CD4-positive, alpha-beta memory T cell (primary cell): ENCODE measurements at regions not wholly inside any gene's neighbourhood (a gene's known extent, or its start where the extent isn't known, plus 50 kb on each side); places are given as distances from the start of the nearest gene placed in this dataset.
"Not testable (repeated sequence)": the region's sequence is repeated elsewhere in the genome, so short reads cannot be mapped to it uniquely, and the experiment has no call there.

Experiments
- CTCF ChIA-PET: fragments of 350-600 bp; sonication (Branson Sonifier 250); formaldehyde crosslinking; loops from one replicate; lab custom pipeline; 2021; ENCODE audit warnings: inconsistent platforms; ENCODE audit not compliant: partially characterized antibody; lab: Charles Lee
- POLR2A ChIA-PET: fragments of 350-600 bp; sonication (Branson Sonifier 250); formaldehyde crosslinking; loops from one replicate; lab custom pipeline; 2021; ENCODE audit not compliant: partially characterized antibody; lab: Charles Lee
- DNase-seq, 5 donors: peaks; one replicate each; pipeline versions ENCODE4 v3.0.0 to v3.0.0-alpha.2; 2020 to 2022; ENCODE audit warnings: mixed read lengths in 1 of 5
- H3K27ac ChIP-seq: one replicate; pipeline ENCODE4 v1.7.0; 2013; ENCODE audit warnings: low read depth, low read length
- H3K27me3 ChIP-seq: 2 replicates; pipeline ENCODE4 v1.7.0; 2013; ENCODE audit warnings: mild to moderate bottlenecking, low read length, moderate library complexity; ENCODE audit not compliant: insufficient read depth
- H3K36me3 ChIP-seq: 2 replicates; pipeline ENCODE4 v1.7.0; 2013; ENCODE audit warnings: mild to moderate bottlenecking, low read length, moderate library complexity; ENCODE audit not compliant: insufficient read depth
- H3K4me1 ChIP-seq: 2 replicates; pipeline ENCODE4 v1.7.0; 2013; ENCODE audit warnings: mild to moderate bottlenecking, low read length, moderate library complexity; ENCODE audit not compliant: insufficient read depth
- H3K4me3 ChIP-seq, 2 donors: one replicate each; pipeline ENCODE4 v1.7.0; 2013; ENCODE audit warnings: low read length in 2 of 2, mild to moderate bottlenecking in 1 of 2
- H3K9me3 ChIP-seq, 2 donors: one replicate each; pipeline ENCODE4 v1.7.0; 2013; ENCODE audit warnings: low read length in 2 of 2, control low read depth in 1 of 2; ENCODE audit not compliant: control insufficient read depth in 1 of 2
- H3K27ac Mint-ChIP-seq, 7 donors: one replicate each; pipeline ENCODE4 v1.8.0; 2020 to 2021; ENCODE audit warnings: mixed read lengths in 7 of 7, mild to moderate bottlenecking in 6 of 7, inconsistent platforms in 3 of 7, moderate library complexity in 3 of 7
- H3K27me3 Mint-ChIP-seq, 2 donors: one replicate each; pipeline ENCODE4 v1.8.0; 2020 to 2021; ENCODE audit warnings: mixed read lengths in 2 of 2
- H3K36me3 Mint-ChIP-seq, 2 donors: one replicate each; pipeline ENCODE4 v1.8.0; 2020 to 2021; ENCODE audit warnings: mixed read lengths in 2 of 2, inconsistent platforms in 1 of 2, mild to moderate bottlenecking in 1 of 2
- H3K4me1 Mint-ChIP-seq, 4 donors: one replicate each; pipeline ENCODE4 v1.8.0; 2020 to 2021; ENCODE audit warnings: mixed read lengths in 4 of 4, mild to moderate bottlenecking in 1 of 4
- H3K4me3 Mint-ChIP-seq, 8 donors: one replicate each; pipeline ENCODE4 v1.8.0; 2020 to 2021; ENCODE audit warnings: mixed read lengths in 8 of 8, mild to moderate bottlenecking in 7 of 8, moderate library complexity in 6 of 8, inconsistent platforms in 3 of 8
- H3K9me3 Mint-ChIP-seq, 8 donors: one replicate each; pipeline ENCODE4 v1.8.0; 2020 to 2021; ENCODE audit warnings: mixed read lengths in 8 of 8, mild to moderate bottlenecking in 5 of 8, inconsistent platforms in 3 of 8, moderate library complexity in 1 of 8
- intact Hi-C: fragments of 100-400 bp; cut with micrococcal nuclease; formaldehyde crosslinking; loops from one replicate; pipeline ENCODE4 v1.15.1; 2023

DNA sequence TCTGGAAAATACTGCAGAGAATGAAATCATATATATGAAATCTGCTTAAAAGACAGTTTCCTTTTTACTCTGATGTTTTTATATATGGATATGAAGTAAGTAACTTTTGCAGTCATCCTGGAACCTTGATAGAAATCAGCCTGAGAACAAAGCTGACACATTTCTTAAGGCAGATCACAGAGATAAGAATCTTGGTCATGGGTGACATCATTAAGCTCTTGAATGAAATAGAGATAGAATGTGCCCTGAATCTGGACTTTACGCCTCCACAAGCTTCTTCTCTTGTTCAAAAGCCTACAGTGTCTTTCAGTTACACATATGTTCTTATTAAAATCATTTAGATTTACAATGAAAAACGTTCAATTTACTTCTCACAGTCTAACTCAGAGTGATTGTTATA lies 319.1 kb upstream of the CNTNAP2 start:
- no peak overlapping the region for H3K4me3 Mint-ChIP-seq
- Histone ChIP-seq H3K9me3 (no peaks in the 10 kb centered on the region), H3K27ac (no peak overlapping the region), H3K36me3 (no peaks in the 10 kb centered on the region), H3K27me3 (no peaks in the 10 kb centered on the region), H3K4me1 (no peaks in the 10 kb centered on the region), H3K4me3 (no peak overlapping the region)
- no peak overlapping the region for H3K27ac Mint-ChIP-seq
- intact Hi-C loops: no loop called here
- POLR2A ChIA-PET: no interaction called here
- CTCF ChIA-PET: no interaction called here
- DNase-seq: no peak
- H3K9me3 Mint-ChIP-seq: peaks cover 0 to 6% (median 2%) of the 10 kb centered on the region in 8 donors
- no peaks in the 10 kb centered on the region for H3K27me3 Mint-ChIP-seq
- H3K4me1 Mint-ChIP-seq: no peaks in the 10 kb centered on the region
- no peaks in the 10 kb centered on the region for H3K36me3 Mint-ChIP-seq

DNA sequence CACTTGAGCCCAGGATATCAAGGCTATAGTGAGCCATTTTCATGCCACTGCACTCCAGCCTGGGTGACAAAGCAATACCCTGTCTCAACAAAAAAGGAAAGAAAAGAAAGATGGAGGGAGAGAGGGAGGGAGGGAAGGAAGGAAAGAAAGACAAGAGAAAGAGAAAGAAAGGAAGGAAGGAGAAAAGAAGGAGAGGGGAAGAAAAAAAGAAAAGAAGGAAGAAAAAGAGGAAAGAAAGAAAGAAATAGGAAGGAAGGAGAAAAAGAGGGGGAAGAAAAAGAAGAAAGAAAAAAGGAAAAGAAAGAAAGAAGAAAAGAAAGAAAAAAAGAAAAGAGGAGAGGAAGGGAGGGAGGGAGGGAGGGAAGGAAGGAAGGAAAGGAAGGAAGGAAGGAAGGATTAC lies 321.5 kb upstream of the CNTNAP2 start:
- H3K4me3 ChIP-seq: no peak overlapping the region
- H3K36me3 ChIP-seq: no peaks in the 10 kb centered on the region
- no peaks in the 10 kb centered on the region for H3K4me1 ChIP-seq
- H3K36me3 Mint-ChIP-seq: no peaks in the 10 kb centered on the region
- H3K27me3 ChIP-seq: no peaks in the 10 kb centered on the region
- H3K9me3 Mint-ChIP-seq: peaks cover 0 to 7% (median 2%) of the 10 kb centered on the region in 8 donors
- H3K27me3 Mint-ChIP-seq: no peaks in the 10 kb centered on the region
- DNase-seq: no peak
- no peak overlapping the region for H3K27ac ChIP-seq
- ChIA-PET POLR2A (no interaction called here), CTCF (no interaction called here)
- no peak overlapping the region for H3K27ac Mint-ChIP-seq
- no peaks in the 10 kb centered on the region for H3K4me1 Mint-ChIP-seq
- H3K4me3 Mint-ChIP-seq: no peak overlapping the region
- intact Hi-C loops: no loop called here
- no peaks in the 10 kb centered on the region for H3K9me3 ChIP-seq

DNA sequence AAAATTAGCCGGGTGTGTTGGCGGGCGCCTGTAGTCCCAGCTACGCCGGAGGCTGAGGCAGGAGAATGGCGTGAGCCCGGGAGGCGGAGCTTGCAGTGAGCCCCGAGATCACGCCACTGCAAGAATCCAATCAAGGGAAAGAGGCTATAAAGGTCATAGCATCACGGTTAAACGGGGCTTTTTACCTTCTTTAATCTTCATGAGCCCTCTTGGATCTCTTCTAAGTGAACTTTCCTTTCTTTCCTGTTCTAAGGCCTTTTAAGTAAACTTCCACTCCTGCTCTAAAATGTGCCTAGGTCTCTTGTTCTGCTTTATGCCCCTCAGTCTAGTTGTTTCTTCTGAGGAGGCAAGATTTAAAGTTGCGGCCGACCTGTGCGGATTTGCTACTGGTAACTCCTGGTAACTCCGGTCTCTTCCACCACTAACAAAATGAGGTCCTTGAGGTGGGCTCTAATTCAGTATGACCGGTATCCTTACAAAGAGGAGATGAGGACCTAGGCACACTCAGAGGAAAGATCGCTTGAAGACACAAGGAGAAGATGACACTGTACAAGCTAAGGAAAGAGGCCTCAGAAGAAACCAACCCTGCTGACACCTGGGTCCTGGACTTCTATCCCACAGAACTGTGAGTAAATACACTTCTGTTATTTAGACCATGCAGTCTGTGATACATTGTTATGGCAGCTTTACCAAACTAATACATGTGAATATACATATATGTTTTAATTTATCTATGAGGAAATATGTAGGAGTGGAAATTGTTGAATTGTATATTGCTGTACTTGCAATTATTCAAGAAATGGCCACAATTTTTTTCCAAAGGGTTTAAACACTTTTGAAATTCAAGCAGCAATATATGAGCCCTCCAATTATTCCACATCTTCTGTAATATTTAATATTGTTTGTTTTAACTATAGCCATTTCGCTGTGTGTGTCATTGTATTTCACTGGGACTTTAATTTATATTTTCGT lies 331.5 kb upstream of the CNTNAP2 start:
- no peaks in the 10 kb centered on the region for H3K36me3 ChIP-seq
- ChIA-PET CTCF (no interaction called here), POLR2A (no interaction called here)
- intact Hi-C loops: no loop called here
- Mint-ChIP-seq H3K36me3 (no peaks in the 10 kb centered on the region), H3K27ac (no peak overlapping the region), H3K9me3 (peaks cover 0 to 10% (median 7%) of the 10 kb centered on the region in 8 donors), H3K4me3 (no peak overlapping the region), H3K4me1 (no peaks in the 10 kb centered on the region), H3K27me3 (no peaks in the 10 kb centered on the region)
- H3K27me3 ChIP-seq: no peaks in the 10 kb centered on the region
- no peaks in the 10 kb centered on the region for H3K4me1 ChIP-seq
- H3K4me3 ChIP-seq: no peak overlapping the region
- no peaks in the 10 kb centered on the region for H3K9me3 ChIP-seq
- no peak for DNase-seq
- H3K27ac ChIP-seq: no peak overlapping the region

DNA sequence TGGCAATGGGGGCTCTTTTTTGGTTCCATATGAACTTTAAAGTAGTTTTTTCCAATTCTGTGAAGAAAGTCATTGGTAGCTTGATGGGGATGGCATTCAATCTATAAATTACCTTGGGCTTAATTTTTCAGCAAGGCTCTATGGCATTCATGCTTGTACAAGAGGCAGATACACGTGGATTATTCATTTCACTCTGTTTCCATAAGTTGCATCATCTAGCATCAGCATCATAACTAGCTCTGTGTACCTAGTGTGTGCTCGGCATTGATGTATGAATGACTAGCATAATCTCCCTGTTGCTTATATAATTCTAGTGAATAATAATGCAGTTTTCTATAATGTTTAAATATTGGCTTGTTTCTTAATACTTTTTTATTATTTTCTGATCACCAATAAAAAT lies 335.2 kb upstream of the CNTNAP2 start:
- H3K27me3 Mint-ChIP-seq, H3K27ac ChIP-seq, POLR2A ChIA-PET, H3K4me1 ChIP-seq, intact Hi-C loops, H3K27ac Mint-ChIP-seq, H3K4me3 Mint-ChIP-seq, H3K9me3 Mint-ChIP-seq, H3K9me3 ChIP-seq, H3K4me1 Mint-ChIP-seq, DNase-seq, H3K36me3 Mint-ChIP-seq, H3K4me3 ChIP-seq, H3K27me3 ChIP-seq, H3K36me3 ChIP-seq, CTCF ChIA-PET: not testable (repeated sequence)

DNA sequence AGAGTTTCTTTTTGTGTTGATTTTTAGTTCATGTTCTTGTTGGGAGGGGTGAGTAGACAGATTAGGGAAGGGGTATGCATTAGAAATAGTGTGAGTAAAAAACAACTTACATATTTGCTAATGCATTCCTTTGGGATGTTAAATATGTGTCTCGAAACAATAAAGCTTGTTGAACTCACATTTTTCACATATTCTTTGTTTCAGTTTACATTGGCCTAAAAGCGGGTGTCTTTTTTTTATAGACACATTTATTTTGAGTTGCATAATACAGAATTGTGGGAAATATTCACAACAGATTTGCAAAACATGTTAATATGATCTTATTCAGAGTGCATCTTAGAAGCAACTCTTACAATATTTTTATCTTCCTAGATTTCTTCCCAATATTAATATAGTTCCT lies 337.5 kb upstream of the CNTNAP2 start:
- H3K36me3 ChIP-seq: no peaks in the 10 kb centered on the region
- DNase-seq: no peak
- CTCF ChIA-PET: no interaction called here
- H3K4me3 Mint-ChIP-seq: no peak overlapping the region
- H3K27ac ChIP-seq: no peak overlapping the region
- H3K4me1 ChIP-seq: no peaks in the 10 kb centered on the region
- intact Hi-C loops: no loop called here
- H3K4me1 Mint-ChIP-seq: no peaks in the 10 kb centered on the region
- peaks cover 0 to 6% (median 2%) of the 10 kb centered on the region in 8 donors for H3K9me3 Mint-ChIP-seq
- no peaks in the 10 kb centered on the region for H3K9me3 ChIP-seq
- H3K27me3 ChIP-seq: no peaks in the 10 kb centered on the region
- H3K27me3 Mint-ChIP-seq: no peaks in the 10 kb centered on the region
- POLR2A ChIA-PET: no interaction called here
- H3K27ac Mint-ChIP-seq: no peak overlapping the region
- no peak overlapping the region for H3K4me3 ChIP-seq
- H3K36me3 Mint-ChIP-seq: no peaks in the 10 kb centered on the region

DNA sequence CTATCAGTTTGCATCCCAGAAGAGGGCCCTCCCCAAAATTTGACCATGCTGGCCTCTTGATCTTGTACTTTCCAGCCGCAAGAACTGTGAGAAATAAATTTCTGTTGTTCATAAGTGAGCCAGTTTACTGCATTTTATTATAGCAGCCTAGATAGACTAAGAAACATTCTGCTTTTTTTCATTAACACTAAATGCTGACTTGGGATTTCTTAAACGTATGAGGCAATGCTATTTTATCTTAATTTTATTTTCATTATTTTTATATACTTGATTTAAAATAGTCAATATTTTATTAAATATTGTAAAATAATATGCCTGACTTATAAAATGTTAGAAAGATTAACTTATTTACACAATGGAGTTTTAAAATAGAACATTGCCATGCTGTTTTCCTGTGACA lies 341.8 kb upstream of the CNTNAP2 start:
- ChIA-PET POLR2A (no interaction called here), CTCF (no interaction called here)
- H3K4me1 ChIP-seq: no peaks in the 10 kb centered on the region
- no peaks in the 10 kb centered on the region for H3K27me3 Mint-ChIP-seq
- H3K4me3 Mint-ChIP-seq: no peak overlapping the region
- H3K36me3 ChIP-seq: no peaks in the 10 kb centered on the region
- H3K9me3 ChIP-seq: no peaks in the 10 kb centered on the region
- intact Hi-C loops: loop anchor here (1.0 kb wide), 1 partner anchor 33 kb away; no protein-coding TSS in a partner anchor
- H3K4me3 ChIP-seq: no peak overlapping the region
- no peak overlapping the region for H3K27ac ChIP-seq
- H3K36me3 Mint-ChIP-seq: no peaks in the 10 kb centered on the region
- no peaks in the 10 kb centered on the region for H3K27me3 ChIP-seq
- peaks cover 0 to 7% (median 2%) of the 10 kb centered on the region in 8 donors for H3K9me3 Mint-ChIP-seq
- no peaks in the 10 kb centered on the region for H3K4me1 Mint-ChIP-seq
- DNase-seq: no peak
- no peak overlapping the region for H3K27ac Mint-ChIP-seq

DNA sequence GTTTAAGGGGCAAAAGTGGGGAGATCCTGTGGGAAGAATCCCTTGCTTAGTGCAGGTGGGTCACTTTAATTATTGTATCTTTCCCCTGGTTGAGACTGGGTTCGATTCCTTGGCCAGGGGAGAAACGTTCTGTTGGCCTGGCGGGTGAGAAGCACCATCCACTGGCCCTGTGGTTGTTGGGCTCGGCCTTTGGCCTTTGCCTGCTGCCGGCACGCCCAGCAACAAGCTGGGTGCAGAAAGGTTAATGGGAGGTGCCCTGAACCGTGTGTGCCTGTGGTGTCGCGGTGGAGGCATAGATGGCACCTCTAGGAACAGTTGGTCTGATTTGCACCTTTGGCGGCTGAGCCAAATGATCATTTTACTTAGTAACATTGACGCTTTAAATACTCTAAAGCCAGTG lies 363.6 kb upstream of the CNTNAP2 start:
- intact Hi-C loops: no loop called here
- ChIA-PET POLR2A (no interaction called here), CTCF (no interaction called here)
- DNase-seq: no peak
- Mint-ChIP-seq H3K27me3 (no peaks in the 10 kb centered on the region), H3K36me3 (no peaks in the 10 kb centered on the region), H3K4me3 (no peak overlapping the region), H3K27ac (no peak overlapping the region), H3K4me1 (no peaks in the 10 kb centered on the region), H3K9me3 (peaks cover 0 to 24% (median 4%) of the 10 kb centered on the region in 8 donors)
- no peaks in the 10 kb centered on the region for H3K27me3 ChIP-seq
- no peaks in the 10 kb centered on the region for H3K4me1 ChIP-seq
- no peak overlapping the region for H3K27ac ChIP-seq
- H3K36me3 ChIP-seq: no peaks in the 10 kb centered on the region
- H3K4me3 ChIP-seq: no peak overlapping the region
- no peaks in the 10 kb centered on the region for H3K9me3 ChIP-seq
